SU-DHL-6 (cell line): ENCODE measurements at regions not wholly inside any gene's neighbourhood (a gene's known extent, or its start where the extent isn't known, plus 50 kb on each side); places are given as distances from the start of the nearest gene placed in this dataset.

Experiments used
- H2AFZ ChIP-seq: fragments of 200-600 bp; sonication (generic); 2 replicates; pipeline ENCODE4 v1.6.1; 2014; ENCODE audit warnings: low read depth, mild to moderate bottlenecking, moderate library complexity, mixed read lengths, antibody characterized with exemption, low read length; ENCODE audit not compliant: severe bottlenecking
- H3F3A ChIP-seq: fragments of 200-600 bp; shearing (Covaris generic); 2 replicates; pipeline ENCODE4 v1.6.0; 2016; ENCODE audit warnings: antibody characterized with exemption, mild to moderate bottlenecking; ENCODE audit not compliant: insufficient read depth
- H3K27ac ChIP-seq: fragments of 200-600 bp; sonication (generic); 2 replicates; pipeline ENCODE4 v1.5.1; 2016; ENCODE audit warnings: low read depth, mild to moderate bottlenecking, low read length, moderate library complexity, mixed read lengths
- H3K27me3 ChIP-seq: fragments of 200-600 bp; sonication (generic), shearing (Covaris generic); 2 replicates; pipeline ENCODE4 v1.6.0; 2014; ENCODE audit warnings: mild to moderate bottlenecking, low read length
- H3K36me3 ChIP-seq: fragments of 200-600 bp; sonication (generic); 2 replicates; pipeline ENCODE4 v1.6.1; 2014; ENCODE audit warnings: mild to moderate bottlenecking, low read length, mixed read lengths
- H3K4me2 ChIP-seq: fragments of 300-600, 200-600 bp; shearing (Covaris generic), sonication (generic); 2 replicates; pipeline ENCODE4 v1.6.0; 2014; ENCODE audit warnings: low read length, low read depth, mild to moderate bottlenecking; ENCODE audit not compliant: poor library complexity, severe bottlenecking
- H3K4me3 ChIP-seq: fragments of 200-600 bp; sonication (generic); 2 replicates; pipeline ENCODE4 v1.5.1; 2014; ENCODE audit warnings: antibody characterized with exemption, low read length, mild to moderate bottlenecking, mixed read lengths; ENCODE audit not compliant: insufficient read depth, poor library complexity, severe bottlenecking
- H3K79me2 ChIP-seq: fragments of 200-600 bp; sonication (generic); 2 replicates; pipeline ENCODE4 v1.6.1; 2014; ENCODE audit warnings: mild to moderate bottlenecking, low read length, moderate library complexity; ENCODE audit not compliant: insufficient read depth
- H3K9ac ChIP-seq: fragments of 200-600 bp; sonication (generic); 2 replicates; pipeline ENCODE4 v1.7.0; 2014; ENCODE audit warnings: mild to moderate bottlenecking, low read length
- H3K9me2 ChIP-seq: fragments of 200-600 bp; sonication (generic); replicated peaks from 2 replicates; pipeline ENCODE4 v1.6.1; 2014; ENCODE audit warnings: low read length; ENCODE audit not compliant: insufficient read depth
- H3K9me3 ChIP-seq: fragments of 200-600 bp; sonication (generic); 2 replicates; pipeline ENCODE4 v1.6.1; 2014; ENCODE audit warnings: low read length, mixed read lengths; ENCODE audit not compliant: insufficient read depth
- H4K20me1 ChIP-seq: fragments of 200-600 bp; sonication (generic); 2 replicates; pipeline ENCODE4 v1.6.1; 2014; ENCODE audit warnings: low read depth, mild to moderate bottlenecking, antibody characterized with exemption, low read length, moderate library complexity, mixed read lengths
- EZH2phosphoT487 ChIP-seq: fragments of 200-600 bp; sonication (generic), shearing (Covaris generic); conservative IDR thresholded peaks from 2 replicates; pipeline ENCODE4 v1.6.1; 2018; ENCODE audit warnings: mild to moderate bottlenecking, antibody characterized with exemption, low read length, moderate library complexity, mixed read lengths
- TF ChIP-seq, protein P1 (sequence below): fragments of 200-600 bp; sonication (generic); IDR thresholded peaks from one replicate; pipeline ENCODE4 v1.5.1; 2017; ENCODE audit warnings: antibody characterized with exemption, mild to moderate bottlenecking, low read length, moderate library complexity; ENCODE audit not compliant: insufficient read depth, poor library complexity, severe bottlenecking

DNA sequence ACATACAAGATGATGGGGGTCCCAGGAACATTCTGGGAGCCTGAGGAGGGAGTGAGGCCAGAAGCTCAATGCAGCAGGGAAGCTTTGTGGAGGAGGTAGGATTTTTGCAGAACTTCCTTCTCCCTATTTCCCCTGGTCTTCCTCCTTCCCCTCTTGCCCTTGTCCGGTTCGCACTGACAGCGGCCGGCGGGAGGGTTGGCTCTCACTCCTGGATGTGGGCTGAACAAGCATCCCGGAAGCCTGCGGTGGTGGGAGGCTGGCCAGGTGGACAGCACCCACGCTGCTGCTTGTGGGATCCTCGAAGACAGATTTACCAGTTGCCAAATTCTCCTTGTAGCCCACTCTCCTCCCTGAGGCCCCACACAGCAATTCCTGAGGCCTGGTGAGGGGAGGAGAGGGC lies 112.2 kb downstream of the KCNA5 start:
- no peaks in the 10 kb centered on the region for H4K20me1 ChIP-seq
- no peaks in the 10 kb centered on the region for H3K9me2 ChIP-seq
- H2AFZ ChIP-seq = no peak overlapping the region
- H3K27me3 ChIP-seq = no peaks in the 10 kb centered on the region
- TF ChIP-seq, protein P1, sequence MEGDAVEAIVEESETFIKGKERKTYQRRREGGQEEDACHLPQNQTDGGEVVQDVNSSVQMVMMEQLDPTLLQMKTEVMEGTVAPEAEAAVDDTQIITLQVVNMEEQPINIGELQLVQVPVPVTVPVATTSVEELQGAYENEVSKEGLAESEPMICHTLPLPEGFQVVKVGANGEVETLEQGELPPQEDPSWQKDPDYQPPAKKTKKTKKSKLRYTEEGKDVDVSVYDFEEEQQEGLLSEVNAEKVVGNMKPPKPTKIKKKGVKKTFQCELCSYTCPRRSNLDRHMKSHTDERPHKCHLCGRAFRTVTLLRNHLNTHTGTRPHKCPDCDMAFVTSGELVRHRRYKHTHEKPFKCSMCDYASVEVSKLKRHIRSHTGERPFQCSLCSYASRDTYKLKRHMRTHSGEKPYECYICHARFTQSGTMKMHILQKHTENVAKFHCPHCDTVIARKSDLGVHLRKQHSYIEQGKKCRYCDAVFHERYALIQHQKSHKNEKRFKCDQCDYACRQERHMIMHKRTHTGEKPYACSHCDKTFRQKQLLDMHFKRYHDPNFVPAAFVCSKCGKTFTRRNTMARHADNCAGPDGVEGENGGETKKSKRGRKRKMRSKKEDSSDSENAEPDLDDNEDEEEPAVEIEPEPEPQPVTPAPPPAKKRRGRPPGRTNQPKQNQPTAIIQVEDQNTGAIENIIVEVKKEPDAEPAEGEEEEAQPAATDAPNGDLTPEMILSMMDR = no peak
- no peak for TF ChIP-seq EZH2phosphoT487
- no peak overlapping the region for H3K27ac ChIP-seq
- no peak overlapping the region for H3K4me2 ChIP-seq
- H3K9ac ChIP-seq = no peak overlapping the region
- no peaks in the 10 kb centered on the region for H3K36me3 ChIP-seq
- H3K9me3 ChIP-seq = no peaks in the 10 kb centered on the region
- no peaks in the 10 kb centered on the region for H3F3A ChIP-seq
- no peaks in the 10 kb centered on the region for H3K79me2 ChIP-seq
- H3K4me3 ChIP-seq = no peak overlapping the region

DNA sequence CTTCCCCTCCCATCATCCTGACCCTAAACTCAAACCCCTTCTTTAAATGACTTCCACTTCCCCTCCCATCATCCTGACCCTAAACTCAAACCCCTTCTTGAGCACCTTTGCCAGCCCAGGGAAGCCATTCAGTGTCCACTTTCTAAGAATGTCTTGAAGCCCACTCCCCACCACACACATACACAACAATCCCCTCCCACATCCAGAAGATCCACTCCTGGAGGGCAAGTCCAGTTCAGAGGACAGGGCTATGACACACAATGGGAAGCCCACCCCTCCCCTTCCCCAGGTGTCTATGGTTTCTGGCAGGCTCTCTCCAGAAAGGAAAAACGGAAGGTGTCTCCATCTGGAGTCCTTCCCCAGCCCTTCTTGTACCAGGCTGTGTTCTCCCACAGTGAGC lies 117.1 kb downstream of the KCNA5 start:
- no peak overlapping the region for H3K4me3 ChIP-seq
- no peaks in the 10 kb centered on the region for H3K9me3 ChIP-seq
- H3K9me2 ChIP-seq = no peaks in the 10 kb centered on the region; the same call in 1 of the 2 replicates
- no peak overlapping the region for H3K4me2 ChIP-seq
- H3K36me3 ChIP-seq = no peaks in the 10 kb centered on the region
- H3F3A ChIP-seq = no peaks in the 10 kb centered on the region
- no peaks in the 10 kb centered on the region for H3K79me2 ChIP-seq
- no peaks in the 10 kb centered on the region for H4K20me1 ChIP-seq
- no peak overlapping the region for H3K27ac ChIP-seq
- no peaks in the 10 kb centered on the region; the same call in 1 of the 2 replicates for H3K27me3 ChIP-seq
- no peak overlapping the region for H2AFZ ChIP-seq
- no peak for TF ChIP-seq EZH2phosphoT487
- TF ChIP-seq, protein P1 = no peak
- no peak overlapping the region for H3K9ac ChIP-seq

DNA sequence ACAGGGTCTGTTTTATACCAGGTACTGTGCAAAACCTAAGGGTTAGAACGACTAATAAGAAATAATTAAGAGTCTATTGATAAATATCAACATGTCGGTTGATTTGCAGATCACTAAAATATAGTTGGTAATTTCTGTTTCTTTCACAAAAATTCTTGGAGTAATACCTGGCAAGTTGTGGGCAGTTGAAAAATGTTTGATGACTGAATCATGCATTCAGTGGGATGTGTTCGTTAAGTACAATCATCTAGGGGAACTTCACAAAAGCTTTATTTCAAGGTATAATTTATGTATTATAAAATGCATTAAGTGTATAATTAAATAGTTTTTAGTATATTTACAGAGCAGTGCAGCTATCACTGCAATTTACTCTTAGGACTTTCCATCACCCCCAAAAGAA lies 120.0 kb downstream of the KCNA5 start:
- TF ChIP-seq, protein P1 = no peak
- no peak for TF ChIP-seq EZH2phosphoT487
- Histone ChIP-seq H2AFZ (no peak overlapping the region), H3K9ac (no peak overlapping the region), H3K27me3 (no peaks in the 10 kb centered on the region; the same call in 1 of the 2 replicates), H3K9me3 (no peaks in the 10 kb centered on the region), H3K9me2 (no peaks in the 10 kb centered on the region; the same call in 1 of the 2 replicates), H3K79me2 (no peaks in the 10 kb centered on the region), H4K20me1 (no peaks in the 10 kb centered on the region), H3F3A (no peaks in the 10 kb centered on the region), H3K36me3 (no peaks in the 10 kb centered on the region), H3K27ac (no peak overlapping the region), H3K4me3 (no peak overlapping the region), H3K4me2 (no peak overlapping the region)
